Activated naive CD8-positive, alpha-beta T cell (primary cell): ENCODE measurements at regions not wholly inside any gene's neighbourhood (a gene's known extent, or its start where the extent isn't known, plus 50 kb on each side); places are given as distances from the start of the nearest gene placed in this dataset.

ENCODE experiments used
- H3K27ac Mint-ChIP-seq: one replicate; pipeline ENCODE4 v1.8.0; 2021; ENCODE audit warnings: mixed read lengths
- H3K27me3 Mint-ChIP-seq: one replicate; pipeline ENCODE4 v1.8.0; 2021; ENCODE audit warnings: mixed read lengths
- H3K36me3 Mint-ChIP-seq: one replicate; pipeline ENCODE4 v1.8.0; 2021; ENCODE audit warnings: mixed read lengths
- H3K4me1 Mint-ChIP-seq: one replicate; pipeline ENCODE4 v1.8.0; 2021; ENCODE audit warnings: low read depth, mixed read lengths
- H3K4me3 Mint-ChIP-seq: one replicate; pipeline ENCODE4 v1.8.0; 2021; ENCODE audit warnings: mild to moderate bottlenecking, mixed read lengths
- H3K9me3 Mint-ChIP-seq: one replicate; pipeline ENCODE4 v1.8.0; 2021; ENCODE audit warnings: low read depth, mixed read lengths

DNA sequence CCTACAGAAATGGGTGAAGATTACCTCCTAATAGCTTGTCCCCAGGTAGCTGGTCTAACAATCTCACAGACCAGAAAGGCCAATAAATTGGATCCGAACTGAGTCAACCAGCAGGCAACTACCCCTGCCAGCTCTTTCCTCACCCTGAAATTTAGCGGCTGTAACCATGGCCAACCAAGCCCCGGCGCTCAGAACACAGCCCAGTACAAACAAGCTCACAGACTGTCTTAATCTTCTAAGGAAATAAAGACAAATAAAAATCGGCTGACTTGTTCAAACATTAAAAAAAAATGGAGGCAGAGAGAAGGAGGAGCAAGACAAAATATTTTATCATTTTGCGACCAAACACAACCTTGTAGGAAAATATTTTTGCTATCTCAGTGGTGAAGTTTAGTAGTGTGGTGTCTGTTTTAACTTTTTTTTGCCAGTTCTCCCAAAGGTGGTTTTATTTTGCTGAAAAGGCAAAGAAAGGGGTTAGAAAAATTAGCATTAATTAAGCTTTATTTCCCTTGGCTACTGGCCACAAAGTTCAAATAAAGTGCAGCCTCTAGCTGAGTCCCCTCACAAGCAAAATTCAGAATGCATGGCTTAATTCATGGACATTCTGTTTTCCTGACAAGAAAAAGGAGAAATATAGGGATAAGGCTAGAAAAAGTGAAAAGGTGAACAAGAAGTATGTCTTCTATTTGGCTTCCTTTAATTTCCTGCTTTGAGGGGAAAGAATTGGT lies 313.0 kb upstream of the NPVF start:
- H3K9me3 Mint-ChIP-seq, result no peaks in the 10 kb centered on the region
- H3K36me3 Mint-ChIP-seq, result no peaks in the 10 kb centered on the region
- H3K27me3 Mint-ChIP-seq, result peaks cover 10% of the 10 kb centered on the region
- no peak overlapping the region for H3K4me3 Mint-ChIP-seq
- no peak overlapping the region for H3K27ac Mint-ChIP-seq
- H3K4me1 Mint-ChIP-seq, result peaks cover 5% of the 10 kb centered on the region

DNA sequence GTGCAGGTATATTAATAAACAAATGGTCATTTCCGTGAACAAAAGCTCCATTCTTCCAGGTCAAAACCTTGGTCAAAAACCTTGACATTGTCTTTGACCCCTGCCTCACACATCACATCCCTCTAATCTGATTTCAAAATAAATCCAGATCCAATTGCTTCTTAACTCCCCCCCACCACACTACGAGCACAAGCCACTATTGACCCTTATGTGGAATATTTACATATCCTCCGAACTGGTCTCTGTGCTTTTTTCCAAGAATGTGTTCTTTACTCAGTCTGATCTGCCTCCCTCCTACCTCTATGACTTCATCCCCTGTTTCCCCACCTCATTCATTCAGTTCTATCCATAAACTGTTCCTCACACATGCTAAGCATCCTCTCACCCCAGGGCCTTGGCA lies 313.6 kb upstream of the NPVF start:
- peaks cover 5% of the 10 kb centered on the region for H3K4me1 Mint-ChIP-seq
- H3K27ac Mint-ChIP-seq, result no peak overlapping the region
- H3K36me3 Mint-ChIP-seq, result no peaks in the 10 kb centered on the region
- no peaks in the 10 kb centered on the region for H3K9me3 Mint-ChIP-seq
- H3K4me3 Mint-ChIP-seq, result no peak overlapping the region
- H3K27me3 Mint-ChIP-seq, result peaks cover 8% of the 10 kb centered on the region

DNA sequence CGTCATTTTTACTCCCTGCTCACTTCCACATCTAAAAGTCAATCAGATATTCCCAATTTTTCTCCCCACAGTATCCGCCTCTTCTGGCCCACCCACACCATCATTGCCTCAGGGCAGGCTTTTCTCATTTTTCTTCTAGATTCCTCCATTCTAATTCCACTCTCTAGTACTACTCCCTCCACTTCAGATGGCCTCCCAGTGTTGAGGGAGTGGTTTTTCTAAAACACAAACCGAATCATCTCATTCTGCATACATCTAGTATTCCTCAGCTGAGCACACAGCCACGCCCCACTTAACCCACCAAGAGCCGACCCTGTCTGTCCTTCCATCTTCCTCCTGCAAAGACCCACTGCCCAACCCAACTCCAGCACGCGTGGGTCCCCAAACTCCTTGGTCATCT lies 314.9 kb upstream of the NPVF start:
- Mint-ChIP-seq H3K9me3 (no peaks in the 10 kb centered on the region), H3K4me3 (no peak overlapping the region), H3K27ac (no peak overlapping the region), H3K27me3 (peaks cover 8% of the 10 kb centered on the region), H3K36me3 (no peaks in the 10 kb centered on the region), H3K4me1 (peaks cover 5% of the 10 kb centered on the region)

DNA sequence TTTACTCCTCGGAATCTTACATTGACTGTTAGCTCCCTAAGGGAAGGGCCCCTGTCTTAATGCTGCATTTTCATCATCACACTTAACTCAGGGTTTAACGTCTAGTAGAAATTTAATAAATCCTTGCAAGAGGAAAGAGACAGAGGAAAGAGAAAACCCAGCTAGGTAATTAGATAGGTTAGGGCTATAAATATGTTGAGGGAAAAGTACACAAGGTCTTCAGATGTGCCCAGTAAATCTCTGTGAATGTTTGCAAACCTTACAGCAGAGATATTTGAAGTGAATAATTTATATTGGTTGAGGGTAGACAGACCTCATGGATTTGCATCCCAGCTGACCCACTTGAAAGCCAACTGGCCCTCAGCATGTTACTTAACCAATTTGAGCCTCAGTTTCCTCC lies 315.5 kb upstream of the NPVF start:
- H3K9me3 Mint-ChIP-seq, result no peaks in the 10 kb centered on the region
- peaks cover 3% of the 10 kb centered on the region for H3K4me1 Mint-ChIP-seq
- H3K4me3 Mint-ChIP-seq, result no peak overlapping the region
- H3K27ac Mint-ChIP-seq, result no peak overlapping the region
- H3K27me3 Mint-ChIP-seq, result peaks cover 8% of the 10 kb centered on the region
- H3K36me3 Mint-ChIP-seq, result no peaks in the 10 kb centered on the region

DNA sequence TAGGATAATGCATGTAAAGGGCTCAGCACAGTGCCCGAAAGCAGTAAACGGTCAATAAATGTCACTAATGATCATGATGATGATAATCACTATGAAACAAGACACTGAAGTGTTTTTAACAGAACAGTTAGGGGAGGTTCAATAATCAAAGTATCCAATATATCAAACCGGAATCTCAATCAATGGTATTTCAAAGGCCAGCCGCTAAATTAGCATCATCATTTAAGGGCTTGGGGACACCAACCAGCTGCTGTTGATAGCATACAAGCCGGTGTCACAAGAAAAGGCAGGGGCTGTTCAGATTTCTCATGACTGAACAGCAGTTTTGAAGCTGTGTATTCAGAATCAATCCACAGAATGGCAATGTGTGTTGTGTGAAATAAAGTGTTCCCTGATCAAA lies 316.0 kb upstream of the NPVF start:
- H3K9me3 Mint-ChIP-seq, result no peaks in the 10 kb centered on the region
- H3K27ac Mint-ChIP-seq, result no peak overlapping the region
- no peaks in the 10 kb centered on the region for H3K4me1 Mint-ChIP-seq
- H3K4me3 Mint-ChIP-seq, result no peak overlapping the region
- no peaks in the 10 kb centered on the region for H3K36me3 Mint-ChIP-seq
- peaks cover 8% of the 10 kb centered on the region for H3K27me3 Mint-ChIP-seq

DNA sequence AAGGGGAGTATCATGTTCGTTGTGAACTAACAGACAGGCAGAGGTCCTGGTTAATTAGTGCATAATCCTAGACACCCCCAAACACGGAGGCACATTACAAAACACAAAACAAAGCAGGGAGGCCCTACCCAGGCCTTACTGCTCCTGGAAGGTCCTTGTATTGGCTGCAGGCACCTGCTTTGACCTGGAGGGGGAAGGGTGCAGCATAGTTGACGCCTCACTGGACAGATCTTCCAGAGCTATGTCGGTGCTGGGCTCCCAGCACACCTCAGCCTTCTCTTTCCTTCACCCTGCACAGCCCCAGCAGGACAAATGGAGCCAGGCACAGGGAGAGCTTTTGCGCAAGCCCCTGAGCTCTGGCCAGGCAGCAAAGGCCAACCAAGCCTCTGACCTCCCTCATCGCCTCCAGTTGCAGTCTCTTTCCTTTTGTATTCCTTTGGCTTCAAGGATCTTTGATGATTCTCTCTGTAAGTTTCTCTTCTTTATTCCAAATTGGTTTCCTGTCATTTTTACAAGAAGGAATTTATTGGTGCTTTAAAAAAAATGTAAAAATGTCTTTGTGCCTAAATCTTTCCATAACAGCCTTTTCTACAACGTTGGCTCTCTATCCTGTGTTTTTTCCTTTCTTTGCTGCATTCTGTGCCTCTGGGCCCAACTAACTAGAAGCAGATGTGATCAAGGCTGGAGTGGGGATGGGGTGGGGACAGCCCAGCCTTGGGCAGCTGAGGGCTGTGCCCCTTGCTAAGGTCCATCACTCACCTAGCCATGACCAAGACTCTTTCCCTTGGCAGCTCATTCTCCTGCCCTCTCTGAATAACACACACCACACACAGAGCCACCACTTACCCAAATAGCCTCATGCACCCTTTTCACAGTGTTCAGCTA lies 317.1 kb upstream of the NPVF start:
- no peak overlapping the region for H3K4me3 Mint-ChIP-seq
- H3K4me1 Mint-ChIP-seq, result no peaks in the 10 kb centered on the region
- no peaks in the 10 kb centered on the region for H3K9me3 Mint-ChIP-seq
- H3K27ac Mint-ChIP-seq, result no peak overlapping the region
- H3K27me3 Mint-ChIP-seq, result peaks cover 8% of the 10 kb centered on the region
- no peaks in the 10 kb centered on the region for H3K36me3 Mint-ChIP-seq

DNA sequence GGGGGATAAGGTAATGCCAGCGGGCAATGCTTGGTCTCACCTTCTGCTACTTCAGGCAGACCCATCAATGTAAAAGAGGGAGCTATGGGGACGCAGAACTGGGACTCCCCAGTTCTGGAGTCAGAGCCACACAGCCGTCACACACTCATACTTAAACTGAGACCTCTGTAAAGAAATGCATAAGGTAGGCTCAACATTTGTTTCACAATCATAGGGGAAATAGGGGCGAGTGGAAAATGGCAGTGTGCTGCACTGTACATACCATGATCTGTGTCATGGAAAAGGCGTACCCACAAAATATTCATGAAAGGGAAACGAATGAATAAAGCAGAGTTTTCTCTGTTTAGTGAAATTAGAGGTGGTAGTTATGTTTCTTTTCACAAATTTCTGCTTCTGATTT lies 318.0 kb upstream of the NPVF start:
- no peak overlapping the region for H3K4me3 Mint-ChIP-seq
- no peaks in the 10 kb centered on the region for H3K9me3 Mint-ChIP-seq
- no peaks in the 10 kb centered on the region for H3K4me1 Mint-ChIP-seq
- peaks cover 10% of the 10 kb centered on the region for H3K27me3 Mint-ChIP-seq
- no peak overlapping the region for H3K27ac Mint-ChIP-seq
- H3K36me3 Mint-ChIP-seq, result no peaks in the 10 kb centered on the region

DNA sequence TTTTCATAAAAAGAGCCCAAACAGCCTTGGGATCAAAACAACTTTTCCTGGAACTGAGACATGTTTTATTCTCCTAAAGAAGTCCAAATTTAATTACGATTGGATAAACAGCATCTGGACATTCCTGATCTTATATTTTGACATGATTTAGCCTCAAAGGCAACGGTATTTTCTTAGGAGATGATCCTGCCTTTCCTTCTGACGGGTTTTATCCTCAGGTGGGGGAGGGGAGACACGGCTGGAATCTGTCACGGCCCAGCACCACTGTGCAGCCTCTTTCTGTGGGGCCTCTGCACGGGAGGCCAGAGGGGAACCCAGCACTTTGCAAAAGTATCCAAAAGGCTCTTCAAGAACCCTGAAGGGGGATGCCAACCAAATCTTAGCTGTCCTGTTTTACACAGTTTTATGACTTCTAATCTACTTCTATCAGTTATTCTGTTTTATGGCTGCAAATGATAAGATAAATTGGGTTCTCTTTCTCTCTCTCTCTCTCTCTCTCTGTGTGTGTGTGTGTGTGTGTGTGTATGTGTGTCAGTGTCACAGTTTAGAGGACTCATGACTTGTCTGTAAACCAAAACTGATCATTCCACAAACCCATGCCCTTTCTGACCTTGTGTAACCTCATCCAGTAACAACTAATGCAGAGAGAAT lies 321.1 kb upstream of the NPVF start:
- Mint-ChIP-seq H3K27me3 (peaks cover 2% of the 10 kb centered on the region), H3K9me3 (no peaks in the 10 kb centered on the region), H3K27ac (no peak overlapping the region), H3K36me3 (no peaks in the 10 kb centered on the region), H3K4me1 (no peaks in the 10 kb centered on the region), H3K4me3 (no peak overlapping the region)

DNA sequence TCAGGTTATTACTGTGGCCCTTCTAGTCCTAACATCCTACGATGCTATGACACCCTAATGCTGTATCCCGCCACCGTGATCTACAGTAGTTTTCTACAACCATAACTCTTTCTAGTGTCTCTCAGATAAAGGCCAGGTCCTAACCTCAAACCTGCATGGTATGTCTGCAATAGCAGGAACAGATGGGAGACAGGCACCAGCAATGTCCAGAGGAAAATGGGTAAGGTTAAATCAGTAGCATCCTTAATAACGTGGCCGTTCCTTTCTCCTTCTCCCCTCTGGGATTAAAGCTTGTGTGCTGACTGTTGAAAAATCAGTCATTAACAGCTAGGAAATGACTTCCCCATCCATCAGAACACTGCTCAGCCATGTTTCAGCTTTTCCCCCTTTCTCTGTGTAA lies 321.9 kb upstream of the NPVF start:
- no peak overlapping the region for H3K27ac Mint-ChIP-seq
- H3K27me3 Mint-ChIP-seq, result peaks cover 2% of the 10 kb centered on the region
- no peak overlapping the region for H3K4me3 Mint-ChIP-seq
- no peaks in the 10 kb centered on the region for H3K9me3 Mint-ChIP-seq
- no peaks in the 10 kb centered on the region for H3K4me1 Mint-ChIP-seq
- no peaks in the 10 kb centered on the region for H3K36me3 Mint-ChIP-seq

DNA sequence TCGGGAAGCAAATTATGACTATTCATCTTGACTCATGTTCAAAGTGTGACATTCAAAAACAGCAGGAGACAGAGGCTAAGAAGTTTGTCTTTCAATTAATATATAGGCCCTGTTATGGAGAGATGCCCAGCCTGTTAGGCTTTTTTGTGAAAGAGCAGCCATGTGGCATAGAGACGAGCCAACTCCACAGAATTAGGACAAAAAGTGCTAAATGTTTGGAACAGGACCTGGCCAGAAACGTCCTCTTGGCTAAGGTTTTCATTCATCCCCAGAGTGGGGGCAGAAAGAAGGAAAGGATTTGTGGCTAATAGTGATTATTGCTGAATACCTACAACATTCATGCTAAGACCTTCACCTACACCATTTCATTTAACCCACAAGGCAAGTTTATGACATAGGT lies 324.7 kb upstream of the NPVF start:
- H3K27me3 Mint-ChIP-seq, result peaks cover 2% of the 10 kb centered on the region
- H3K36me3 Mint-ChIP-seq, result no peaks in the 10 kb centered on the region
- no peak overlapping the region for H3K4me3 Mint-ChIP-seq
- H3K27ac Mint-ChIP-seq, result no peak overlapping the region
- no peaks in the 10 kb centered on the region for H3K9me3 Mint-ChIP-seq
- peaks cover 5% of the 10 kb centered on the region for H3K4me1 Mint-ChIP-seq

DNA sequence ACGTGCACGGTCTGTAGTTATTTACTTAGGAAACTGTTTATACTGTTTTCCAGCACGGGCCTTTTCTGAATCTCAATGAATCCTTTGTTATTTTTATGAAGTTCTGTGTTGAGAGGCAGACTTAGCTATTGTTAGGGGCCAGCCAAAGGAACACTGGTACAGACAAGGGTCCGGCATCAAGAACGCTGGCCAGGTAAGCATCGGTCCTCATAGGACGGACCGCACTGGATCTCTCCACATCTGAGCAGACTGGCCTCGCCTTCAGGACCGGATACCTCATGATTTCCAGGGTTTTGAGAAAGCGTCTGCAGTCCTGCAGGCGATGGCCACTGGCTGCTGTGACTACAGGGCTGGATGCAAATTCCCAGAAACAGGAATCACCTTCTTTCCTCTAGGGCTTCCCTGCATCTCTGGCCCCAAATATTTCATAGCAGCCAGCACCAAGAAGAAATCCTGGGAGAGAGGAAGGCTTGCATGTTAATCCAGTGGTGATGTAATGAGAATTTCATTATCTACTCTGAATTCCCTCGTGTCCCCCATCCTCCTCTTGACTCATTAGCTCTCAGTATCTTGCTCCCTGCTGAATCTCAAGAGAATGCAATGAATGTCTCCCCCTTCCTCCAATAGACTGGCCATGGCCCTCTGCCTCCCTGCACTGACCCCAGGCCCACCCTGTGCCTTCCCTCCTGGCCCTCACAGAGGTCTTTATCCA lies 325.4 kb upstream of the NPVF start:
- Mint-ChIP-seq H3K27ac (no peak overlapping the region), H3K27me3 (peaks cover 2% of the 10 kb centered on the region), H3K4me1 (peaks cover 5% of the 10 kb centered on the region), H3K4me3 (no peak overlapping the region), H3K9me3 (no peaks in the 10 kb centered on the region), H3K36me3 (no peaks in the 10 kb centered on the region)

DNA sequence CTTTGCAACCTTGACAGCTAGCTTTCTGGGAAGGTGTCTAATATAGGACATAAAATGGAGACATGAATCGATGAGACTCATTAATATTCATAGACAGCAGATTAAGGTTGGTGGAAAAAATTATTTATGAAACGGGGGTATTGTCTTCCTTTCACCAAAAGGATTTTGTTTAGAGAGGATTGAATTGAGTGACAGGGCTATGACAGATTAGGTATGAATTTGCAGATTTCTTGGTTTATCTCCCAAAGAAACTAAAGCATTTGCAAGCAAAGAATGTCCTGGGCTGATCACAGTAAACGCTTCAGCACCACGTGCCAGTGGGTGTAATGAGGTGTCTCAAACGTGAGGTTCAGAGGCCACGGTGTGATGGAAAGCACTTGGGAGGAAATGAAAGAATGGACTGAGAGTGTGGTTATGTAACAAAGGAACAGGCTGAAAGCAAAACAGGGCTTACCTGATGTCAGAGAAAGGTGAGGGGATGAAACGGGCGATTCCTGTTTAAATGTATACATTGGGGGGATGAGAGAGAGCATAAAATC lies 329.2 kb upstream of the NPVF start:
- peaks cover 5% of the 10 kb centered on the region for H3K4me1 Mint-ChIP-seq
- no peaks in the 10 kb centered on the region for H3K9me3 Mint-ChIP-seq
- H3K36me3 Mint-ChIP-seq, result no peaks in the 10 kb centered on the region
- no peak overlapping the region for H3K4me3 Mint-ChIP-seq
- H3K27ac Mint-ChIP-seq, result no peak overlapping the region
- no peaks in the 10 kb centered on the region for H3K27me3 Mint-ChIP-seq

DNA sequence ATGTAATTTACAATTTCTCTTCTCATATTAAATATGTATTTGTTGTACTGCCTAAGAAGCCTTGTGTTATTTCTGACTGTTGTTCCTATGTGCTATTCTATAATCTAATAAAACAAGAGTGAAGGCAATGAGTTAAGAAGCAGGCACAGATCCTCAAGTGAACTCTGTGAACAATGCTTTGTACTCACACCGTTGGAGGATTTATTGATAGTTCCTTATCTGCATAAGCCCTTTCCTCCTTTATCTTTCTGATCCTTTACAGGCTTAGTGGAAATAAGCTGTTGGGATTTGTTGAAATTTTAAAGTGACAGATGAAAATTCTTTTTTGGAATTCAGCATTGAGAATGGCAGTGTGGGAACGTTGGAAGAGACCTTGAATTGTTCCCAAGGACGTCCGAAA lies 329.6 kb upstream of the NPVF start:
- H3K4me3 Mint-ChIP-seq, result no peak overlapping the region
- H3K9me3 Mint-ChIP-seq, result no peaks in the 10 kb centered on the region
- no peak overlapping the region for H3K27ac Mint-ChIP-seq

DNA sequence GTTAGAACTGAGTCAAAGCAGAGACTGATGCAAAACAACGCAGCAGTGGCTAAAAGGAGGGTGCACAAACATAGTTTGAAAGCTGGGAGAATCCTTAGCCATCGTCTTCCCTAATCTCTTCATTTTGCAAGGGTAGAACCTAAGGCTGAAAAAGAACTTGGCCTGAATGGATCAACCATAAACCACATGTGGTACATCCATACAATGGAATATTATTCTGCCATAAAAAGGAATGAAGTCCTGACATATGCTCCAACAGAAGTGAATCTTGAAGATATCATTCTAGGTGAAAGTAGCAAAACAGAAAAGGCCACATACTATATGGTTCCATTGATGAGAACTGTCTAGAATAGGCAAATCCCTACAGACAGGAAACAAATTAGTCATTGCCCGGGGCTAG lies 330.3 kb upstream of the NPVF start:
- Mint-ChIP-seq H3K4me3 (no peak overlapping the region), H3K36me3 (no peaks in the 10 kb centered on the region), H3K9me3 (no peaks in the 10 kb centered on the region), H3K4me1 (peaks cover 5% of the 10 kb centered on the region), H3K27me3 (no peaks in the 10 kb centered on the region), H3K27ac (no peak overlapping the region)

More for the DNA sequence above, 329.6 kb upstream of the NPVF start:
- Mint-ChIP-seq H3K36me3 (no peaks in the 10 kb centered on the region), H3K4me1 (peaks cover 5% of the 10 kb centered on the region), H3K27me3 (no peaks in the 10 kb centered on the region)
